ENCODE measurements at regions not wholly inside any gene's neighbourhood (a gene's known extent, or its start where the extent isn't known, plus 50 kb on each side); places are given as distances from the start of the nearest gene placed in this dataset.
"Not testable (repeated sequence)": the region's sequence is repeated elsewhere in the genome, so short reads cannot be mapped to it uniquely, and the experiment has no call there.

- DNase-seq: no peak
Observed at GRCh38 chr21:15204140-15204969, 139.6 kb upstream of the NRIP1 start.

- DNase-seq: no peak
Observed at GRCh38 chr21:15204970-15205286, 140.1 kb upstream of the NRIP1 start.

- DNase-seq: no peak
Observed at GRCh38 chr21:15206514-15206913, 141.7 kb upstream of the NRIP1 start.

GRCh38 chr21:15207231-15207630, 142.4 kb upstream of the NRIP1 start:
- no peak for DNase-seq

- no peak for DNase-seq
Observed at GRCh38 chr21:15207635-15208370, 143.0 kb upstream of the NRIP1 start.

- no peak for DNase-seq
Observed at GRCh38 chr21:15208786-15209185, 144.0 kb upstream of the NRIP1 start.

- DNase-seq: no peak
Observed at GRCh38 chr21:15209224-15209623, 144.4 kb upstream of the NRIP1 start.

GRCh38 chr21:15210235-15210678, 145.5 kb upstream of the NRIP1 start:
- DNase-seq: no peak

- DNase-seq: no peak
Observed at GRCh38 chr21:15211491-15212133, 146.8 kb upstream of the NRIP1 start.

GRCh38 chr21:15212206-15212605, 147.4 kb upstream of the NRIP1 start:
- DNase-seq: no peak

GRCh38 chr21:15218476-15218875, 153.7 kb upstream of the NRIP1 start:
- not testable (repeated sequence) for DNase-seq

- DNase-seq: no peak
Observed at GRCh38 chr21:15219039-15219438, 154.2 kb upstream of the NRIP1 start.

- DNase-seq: no peak
Observed at GRCh38 chr21:15219894-15220293, 155.1 kb upstream of the NRIP1 start.

- DNase-seq: no peak
Observed at GRCh38 chr21:15221799-15222386, 157.1 kb upstream of the NRIP1 start.

- DNase-seq: no peak
Observed at GRCh38 chr21:15222707-15223106, 157.9 kb upstream of the NRIP1 start.

- no peak for DNase-seq
Observed at GRCh38 chr21:15224346-15225086, 159.7 kb upstream of the NRIP1 start.

- DNase-seq: no peak
Observed at GRCh38 chr21:15227919-15228318, 163.1 kb upstream of the NRIP1 start.

- no peak for DNase-seq
Observed at GRCh38 chr21:15229390-15229789, 164.6 kb upstream of the NRIP1 start.

- DNase-seq: no peak
Observed at GRCh38 chr21:15233611-15234010, 168.8 kb upstream of the NRIP1 start.

- DNase-seq: no peak
Observed at GRCh38 chr21:15236111-15236510, 171.3 kb upstream of the NRIP1 start.

GRCh38 chr21:15240848-15241247, 176.0 kb upstream of the NRIP1 start:
- no peak for DNase-seq

Data from occipital lobe (tissue), 1 donor.